ENCODE measurements at regions not wholly inside any gene's neighbourhood (a gene's known extent, or its start where the extent isn't known, plus 50 kb on each side); places are given as distances from the start of the nearest gene placed in this dataset.
A peak's percentile ranks its signal among the peaks of the same experiment; 100 is the strongest.

DNA sequence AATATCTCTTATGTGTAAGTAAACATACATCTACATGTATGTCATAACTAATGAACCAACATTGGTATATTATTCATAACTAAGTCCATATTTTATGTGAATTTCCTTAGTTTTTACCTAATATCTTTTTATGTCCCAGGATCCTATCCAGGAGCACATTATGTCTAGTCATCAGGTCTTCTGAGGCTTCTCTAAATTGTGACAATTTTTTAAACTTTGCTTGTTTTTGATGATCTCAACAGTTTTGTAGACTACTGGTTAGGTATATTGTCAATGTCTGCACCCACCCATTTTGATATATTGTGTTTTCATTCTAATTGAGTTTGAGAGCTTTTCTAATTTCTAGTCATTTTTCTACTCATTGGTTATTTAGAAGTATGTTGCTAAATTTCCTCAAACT, 288.2 kb upstream of the DIO3 start:
- H3K79me2 ChIP-seq (ENCODE audit: insufficient read depth, low read length), result no peaks in the 10 kb centered on the region

More for the DNA sequence above, 288.2 kb upstream of the DIO3 start:
- ChIA-PET POLR2A (no interaction called here), CTCF (ENCODE audit: low intra/inter-chr PET ratio, low total read pairs) (no interaction called here)
- Histone ChIP-seq H3K4me3 (replicated peaks in 1 of 3; ENCODE audit: insufficient read depth in 1 of 3, low read depth in 2 of 3, low read length in 3 of 3) (no peak overlapping the region), H3K36me3 (replicated peaks in 1 of 2; ENCODE audit: control insufficient read depth in 1 of 2, insufficient read depth in 2 of 2, low read length in 2 of 2) (no peaks in the 10 kb centered on the region), H3K27me3 (ENCODE audit: control insufficient read depth in 1 of 2, insufficient read depth in 2 of 2, low read length in 2 of 2) (no peaks in the 10 kb centered on the region), H2AFZ (ENCODE audit: low read length) (no peak overlapping the region), H4K20me1 (ENCODE audit: insufficient read depth, low read length) (no peaks in the 10 kb centered on the region), H3K9ac (ENCODE audit: insufficient read depth, low read depth, low read length) (no peak overlapping the region), H3K4me1 (ENCODE audit: insufficient read depth, low read length) (peaks cover 24% of the 10 kb centered on the region), H3K4me2 (ENCODE audit: low read depth, low read length) (no peak overlapping the region), H3K9me3 (ENCODE audit: low read length) (no peaks in the 10 kb centered on the region), H3K27ac (ENCODE audit: extremely low read length, insufficient read depth, low read length) (no peak overlapping the region)
- BruUV-seq (replicated peaks), result no TSS peak
- TF ChIP-seq, protein P1, sequence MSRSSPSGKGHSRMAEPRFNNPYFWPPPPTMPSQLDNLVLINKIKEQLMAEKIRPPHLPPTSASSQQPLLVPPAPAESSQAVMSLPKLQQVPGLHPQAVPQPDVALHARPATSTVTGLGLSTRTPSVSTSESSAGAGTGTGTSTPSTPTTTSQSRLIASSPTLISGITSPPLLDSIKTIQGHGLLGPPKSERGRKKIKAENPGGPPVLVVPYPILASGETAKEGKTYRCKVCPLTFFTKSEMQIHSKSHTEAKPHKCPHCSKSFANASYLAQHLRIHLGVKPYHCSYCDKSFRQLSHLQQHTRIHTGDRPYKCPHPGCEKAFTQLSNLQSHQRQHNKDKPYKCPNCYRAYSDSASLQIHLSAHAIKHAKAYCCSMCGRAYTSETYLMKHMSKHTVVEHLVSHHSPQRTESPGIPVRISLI (CRISPR knock-in tag; IDR thresholded peaks at IDR 0.05; ENCODE audit: borderline replicate concordance), result no peak
- TF ChIP-seq MAFK (conservative IDR thresholded peaks at IDR 0.05 in 1 of 2, IDR thresholded peaks at IDR 0.05 in 1 of 2; ENCODE audit: low read length in 2 of 2) (peak; percentile 70 to 72), MAFF (IDR thresholded peaks at IDR 0.05; ENCODE audit: low read depth, low read length) (peak; percentile 55; the same call in 1 of the 2 replicates)
- TF ChIP-seq, protein P2, sequence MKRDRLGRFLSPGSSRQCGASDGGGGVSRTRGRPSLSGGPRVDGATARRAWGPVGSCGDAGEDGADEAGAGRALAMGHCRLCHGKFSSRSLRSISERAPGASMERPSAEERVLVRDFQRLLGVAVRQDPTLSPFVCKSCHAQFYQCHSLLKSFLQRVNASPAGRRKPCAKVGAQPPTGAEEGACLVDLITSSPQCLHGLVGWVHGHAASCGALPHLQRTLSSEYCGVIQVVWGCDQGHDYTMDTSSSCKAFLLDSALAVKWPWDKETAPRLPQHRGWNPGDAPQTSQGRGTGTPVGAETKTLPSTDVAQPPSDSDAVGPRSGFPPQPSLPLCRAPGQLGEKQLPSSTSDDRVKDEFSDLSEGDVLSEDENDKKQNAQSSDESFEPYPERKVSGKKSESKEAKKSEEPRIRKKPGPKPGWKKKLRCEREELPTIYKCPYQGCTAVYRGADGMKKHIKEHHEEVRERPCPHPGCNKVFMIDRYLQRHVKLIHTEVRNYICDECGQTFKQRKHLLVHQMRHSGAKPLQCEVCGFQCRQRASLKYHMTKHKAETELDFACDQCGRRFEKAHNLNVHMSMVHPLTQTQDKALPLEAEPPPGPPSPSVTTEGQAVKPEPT (CRISPR knock-in tag; IDR thresholded peaks at IDR 0.05; ENCODE audit: low read depth), result no peak
- no peak for FAIRE-seq
- ATAC-seq, result no peak
- intact Hi-C loops (cut with micrococcal nuclease; ENCODE audit: unreplicated experiment), result no loop called here
- in situ Hi-C loops (cut with HindIII; ENCODE audit: extremely low pct_ligation_motif_present, low pct_unique_long_range_greater_than_20kb), result no loop called here
- no peak for DNase-seq (ENCODE audit: low spot score)
